ENCODE measurements at regions not wholly inside any gene's neighbourhood (a gene's known extent, or its start where the extent isn't known, plus 50 kb on each side); places are given as distances from the start of the nearest gene placed in this dataset.
"Not testable (repeated sequence)": the region's sequence is repeated elsewhere in the genome, so short reads cannot be mapped to it uniquely, and the experiment has no call there.

- DNase-seq (ENCODE audit: low spot score) = no peak
- TF ChIP-seq CTCF (IDR thresholded peaks at IDR 0.05; ENCODE audit: extremely low read depth, missing control alignments) = no peak
Observed at GRCh38 chr4:30116401-30116800, 603.8 kb upstream of the PCDH7 start.

- DNase-seq (ENCODE audit: low spot score) = no peak
Observed at GRCh38 chr4:30117433-30117832, 602.7 kb upstream of the PCDH7 start.

GRCh38 chr4:30122711-30123110 lies 597.5 kb upstream of the PCDH7 start:
- DNase-seq (ENCODE audit: low spot score) = no peak
- TF ChIP-seq CTCF (IDR thresholded peaks at IDR 0.05; ENCODE audit: extremely low read depth, missing control alignments) = no peak

More at GRCh38 chr4:30117433-30117832, 602.7 kb upstream of the PCDH7 start:
- no peak for TF ChIP-seq CTCF (IDR thresholded peaks at IDR 0.05; ENCODE audit: extremely low read depth, missing control alignments)

GRCh38 chr4:30124621-30125020 lies 595.5 kb upstream of the PCDH7 start:
- not testable (repeated sequence) for DNase-seq (ENCODE audit: low spot score)

- DNase-seq (ENCODE audit: low spot score) = no peak
- no peak for TF ChIP-seq CTCF (IDR thresholded peaks at IDR 0.05; ENCODE audit: extremely low read depth, missing control alignments)
Observed at GRCh38 chr4:30125868-30126267, 594.3 kb upstream of the PCDH7 start.

GRCh38 chr4:30126351-30126750 lies 593.8 kb upstream of the PCDH7 start:
- DNase-seq (ENCODE audit: low spot score) = no peak
- no peak for TF ChIP-seq CTCF (IDR thresholded peaks at IDR 0.05; ENCODE audit: extremely low read depth, missing control alignments)

- DNase-seq (ENCODE audit: low spot score) = not testable (repeated sequence)
Observed at GRCh38 chr4:30148828-30149227, 571.3 kb upstream of the PCDH7 start.

GRCh38 chr4:30149539-30149938 lies 570.6 kb upstream of the PCDH7 start:
- not testable (repeated sequence) for DNase-seq (ENCODE audit: low spot score)

- no peak for TF ChIP-seq CTCF (IDR thresholded peaks at IDR 0.05; ENCODE audit: extremely low read depth, missing control alignments)
- no peak for DNase-seq (ENCODE audit: low spot score)
Observed at GRCh38 chr4:30153427-30153826, 566.7 kb upstream of the PCDH7 start.

Measured in GM20000 (cell line).